OCI-LY3 (cell line): ENCODE measurements at regions not wholly inside any gene's neighbourhood (a gene's known extent, or its start where the extent isn't known, plus 50 kb on each side); places are given as distances from the start of the nearest gene placed in this dataset.

Source experiments
- H2AFZ ChIP-seq: fragments of 200-600, 300-600 bp; shearing (Covaris generic); 2 replicates; pipeline ENCODE4 v1.6.0; 2014; ENCODE audit warnings: antibody characterized with exemption, low read depth, low read length
- H3K27ac ChIP-seq: fragments of 200-600, 300-600 bp; sonication (generic); 2 replicates; pipeline ENCODE4 v1.5.1; 2014; ENCODE audit warnings: mild to moderate bottlenecking, low read length, moderate library complexity, mixed read lengths
- H3K27me3 ChIP-seq: fragments of 200-600, 300-600 bp; sonication (generic); 2 replicates; pipeline ENCODE4 v1.6.1; 2014; ENCODE audit warnings: low read depth, low read length, mixed read lengths
- H3K36me3 ChIP-seq: fragments of 200-600, 300-600 bp; sonication (generic); replicated peaks from 2 replicates; pipeline ENCODE3; 2014; ENCODE audit warnings: low read depth, low read length, mixed read lengths
- H3K4me1 ChIP-seq: fragments of 300-600, 200-600 bp; sonication (generic); 2 replicates; pipeline ENCODE4 v1.6.1; 2014; ENCODE audit warnings: low read length, mixed read lengths
- H3K4me2 ChIP-seq: fragments of 200-600, 300-600 bp; sonication (generic); 2 replicates; pipeline ENCODE4 v1.6.1; 2014; ENCODE audit warnings: low read length, mixed read lengths
- H3K4me3 ChIP-seq: fragments of 300-600, 200-600 bp; sonication (generic); 2 replicates; pipeline ENCODE4 v1.5.1; 2014; ENCODE audit warnings: antibody characterized with exemption, mild to moderate bottlenecking, low read length, moderate library complexity
- H3K79me2 ChIP-seq: fragments of 300-600, 200-600 bp; shearing (Covaris generic); 2 replicates; pipeline ENCODE4 v1.6.1; 2014; ENCODE audit warnings: mild to moderate bottlenecking, low read length, mixed read lengths
- H3K9ac ChIP-seq: fragments of 300-600, 200-600 bp; shearing (Covaris generic); 2 replicates; pipeline ENCODE4 v1.6.0; 2014; ENCODE audit warnings: mild to moderate bottlenecking, low read length, moderate library complexity
- H3K9me3 ChIP-seq: fragments of 200-600, 300-600 bp; shearing (Covaris generic); 2 replicates; pipeline ENCODE4 v1.6.1; 2014; ENCODE audit warnings: low read length, mixed read lengths; ENCODE audit not compliant: insufficient read depth
- H4K20me1 ChIP-seq: fragments of 200-600, 300-600 bp; sonication (generic); 2 replicates; pipeline ENCODE4 v1.6.1; 2016; ENCODE audit warnings: low read length, mixed read lengths; ENCODE audit not compliant: insufficient read depth
- EZH2phosphoT487 ChIP-seq: fragments of 200-600 bp; shearing (Covaris generic); IDR thresholded peaks from 2 replicates; pipeline ENCODE4 v1.6.1; 2018; ENCODE audit warnings: antibody characterized with exemption, mixed run types, low read depth
- TF ChIP-seq, protein P1 (sequence below): fragments of 200-600, 300-600 bp; sonication (generic); IDR thresholded peaks from 2 replicates; pipeline ENCODE4 v1.5.1; 2014; ENCODE audit warnings: antibody characterized with exemption, low read length, low read depth

DNA sequence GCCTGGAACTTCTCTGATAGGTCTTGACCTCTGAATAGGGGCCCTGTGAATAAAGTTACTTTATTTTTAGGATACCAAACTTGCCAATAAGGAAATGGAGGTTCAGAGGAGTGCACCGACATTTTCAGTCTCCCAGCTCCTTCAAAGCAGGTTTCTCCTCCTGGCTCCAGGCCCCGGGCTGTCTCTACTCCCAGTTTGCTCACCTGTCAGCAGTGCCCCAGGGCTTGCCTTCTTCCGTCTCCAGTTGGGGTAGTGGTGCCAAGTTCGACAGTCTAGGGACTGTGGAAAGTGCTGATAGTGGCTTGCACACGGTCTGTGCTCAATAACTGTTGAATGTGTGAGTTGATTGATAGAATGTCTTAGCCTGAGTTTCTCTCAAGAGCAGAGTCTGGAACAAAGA lies 149.2 kb downstream of the ACTL8 start:
- H3K9me3 ChIP-seq = no peaks in the 10 kb centered on the region
- no peaks in the 10 kb centered on the region for H3K27me3 ChIP-seq
- H3K4me2 ChIP-seq = no peak overlapping the region
- H4K20me1 ChIP-seq = no peaks in the 10 kb centered on the region
- no peaks in the 10 kb centered on the region for H3K79me2 ChIP-seq
- H3K4me3 ChIP-seq = no peak overlapping the region
- H3K36me3 ChIP-seq = no peaks in the 10 kb centered on the region
- H2AFZ ChIP-seq = no peak overlapping the region
- no peak overlapping the region for H3K27ac ChIP-seq
- no peaks in the 10 kb centered on the region for H3K4me1 ChIP-seq
- H3K9ac ChIP-seq = no peak overlapping the region
- no peak for TF ChIP-seq EZH2phosphoT487
- TF ChIP-seq, protein P1, sequence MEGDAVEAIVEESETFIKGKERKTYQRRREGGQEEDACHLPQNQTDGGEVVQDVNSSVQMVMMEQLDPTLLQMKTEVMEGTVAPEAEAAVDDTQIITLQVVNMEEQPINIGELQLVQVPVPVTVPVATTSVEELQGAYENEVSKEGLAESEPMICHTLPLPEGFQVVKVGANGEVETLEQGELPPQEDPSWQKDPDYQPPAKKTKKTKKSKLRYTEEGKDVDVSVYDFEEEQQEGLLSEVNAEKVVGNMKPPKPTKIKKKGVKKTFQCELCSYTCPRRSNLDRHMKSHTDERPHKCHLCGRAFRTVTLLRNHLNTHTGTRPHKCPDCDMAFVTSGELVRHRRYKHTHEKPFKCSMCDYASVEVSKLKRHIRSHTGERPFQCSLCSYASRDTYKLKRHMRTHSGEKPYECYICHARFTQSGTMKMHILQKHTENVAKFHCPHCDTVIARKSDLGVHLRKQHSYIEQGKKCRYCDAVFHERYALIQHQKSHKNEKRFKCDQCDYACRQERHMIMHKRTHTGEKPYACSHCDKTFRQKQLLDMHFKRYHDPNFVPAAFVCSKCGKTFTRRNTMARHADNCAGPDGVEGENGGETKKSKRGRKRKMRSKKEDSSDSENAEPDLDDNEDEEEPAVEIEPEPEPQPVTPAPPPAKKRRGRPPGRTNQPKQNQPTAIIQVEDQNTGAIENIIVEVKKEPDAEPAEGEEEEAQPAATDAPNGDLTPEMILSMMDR = no peak

DNA sequence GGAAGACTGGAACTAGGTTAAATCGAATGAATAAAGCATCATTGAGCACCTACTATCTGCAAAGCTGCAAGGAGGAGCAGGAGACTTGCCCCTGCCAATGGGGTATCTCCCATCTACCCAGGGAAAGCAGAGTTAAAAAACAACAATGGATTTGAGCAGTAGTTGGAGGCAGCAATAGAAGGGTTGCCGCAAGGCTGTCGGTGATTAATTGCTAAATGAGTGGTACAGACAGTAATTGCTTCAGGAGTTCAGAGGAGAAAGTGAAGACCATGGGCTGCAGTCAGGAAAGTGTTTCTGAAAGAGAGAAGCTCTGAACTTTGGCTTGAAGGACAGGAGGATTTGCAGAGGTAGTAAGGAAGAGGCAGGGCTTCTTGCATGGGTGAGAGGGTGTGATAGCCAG lies 152.9 kb downstream of the ACTL8 start:
- H3K9me3 ChIP-seq = no peaks in the 10 kb centered on the region
- no peaks in the 10 kb centered on the region for H3K27me3 ChIP-seq
- no peaks in the 10 kb centered on the region for H4K20me1 ChIP-seq
- no peak overlapping the region for H3K27ac ChIP-seq
- no peaks in the 10 kb centered on the region for H3K4me1 ChIP-seq
- no peak overlapping the region for H3K9ac ChIP-seq
- TF ChIP-seq, protein P1 = no peak
- TF ChIP-seq EZH2phosphoT487 = no peak
- H3K79me2 ChIP-seq = no peaks in the 10 kb centered on the region
- H2AFZ ChIP-seq = no peak overlapping the region
- H3K4me2 ChIP-seq = no peak overlapping the region
- H3K4me3 ChIP-seq = no peak overlapping the region
- no peaks in the 10 kb centered on the region for H3K36me3 ChIP-seq

DNA sequence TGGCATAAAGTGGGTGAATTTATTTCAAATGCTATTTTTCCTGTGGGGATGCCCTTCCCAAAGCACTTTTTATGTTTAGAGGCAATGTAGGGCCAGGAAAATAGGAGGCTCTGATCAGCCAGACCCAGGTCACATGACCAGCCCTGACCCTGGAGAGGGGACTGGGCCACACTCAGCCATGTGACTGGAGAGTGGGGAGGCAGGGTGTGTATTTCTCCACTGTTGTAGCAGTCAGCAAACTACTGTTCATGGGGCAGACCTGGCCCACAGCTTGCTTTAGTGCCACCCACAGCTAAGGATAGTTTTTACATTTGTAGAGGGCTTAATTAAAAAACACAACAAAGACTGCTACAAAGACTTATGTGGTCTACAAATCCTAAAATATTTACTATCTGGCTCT lies 153.8 kb downstream of the ACTL8 start:
- H3K79me2 ChIP-seq = no peaks in the 10 kb centered on the region
- H2AFZ ChIP-seq = no peak overlapping the region
- H3K4me2 ChIP-seq = no peak overlapping the region
- H4K20me1 ChIP-seq = no peaks in the 10 kb centered on the region
- H3K27me3 ChIP-seq = no peaks in the 10 kb centered on the region
- TF ChIP-seq, protein P1 = no peak
- TF ChIP-seq EZH2phosphoT487 = no peak
- no peak overlapping the region for H3K9ac ChIP-seq
- H3K9me3 ChIP-seq = no peaks in the 10 kb centered on the region
- H3K4me3 ChIP-seq = no peak overlapping the region
- no peaks in the 10 kb centered on the region for H3K4me1 ChIP-seq
- H3K27ac ChIP-seq = no peak overlapping the region
- no peaks in the 10 kb centered on the region for H3K36me3 ChIP-seq

DNA sequence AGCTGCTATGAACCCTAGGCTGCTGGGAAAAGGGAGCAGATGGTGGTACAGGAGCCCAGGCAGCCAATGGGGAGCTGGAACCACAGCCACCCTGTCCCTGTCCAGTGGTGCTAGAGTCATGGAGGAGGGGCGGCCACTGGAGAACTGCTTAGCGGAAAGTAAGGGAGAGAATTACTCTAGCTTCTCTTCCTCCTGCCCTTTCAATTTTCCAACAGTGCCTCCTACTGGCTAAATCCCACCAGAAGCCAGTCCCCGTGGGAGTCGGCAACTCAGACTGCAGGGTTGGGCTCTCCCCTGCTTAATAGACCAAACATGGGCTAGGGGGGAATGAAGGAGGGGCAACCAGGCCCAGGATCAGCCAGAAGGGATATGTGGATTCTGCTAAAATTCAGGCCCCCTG lies 154.5 kb downstream of the ACTL8 start:
- Histone ChIP-seq H3K27me3 (no peaks in the 10 kb centered on the region), H3K9ac (no peak overlapping the region), H3K27ac (no peak overlapping the region), H3K4me1 (no peaks in the 10 kb centered on the region), H3K9me3 (no peaks in the 10 kb centered on the region), H3K4me3 (no peak overlapping the region), H3K4me2 (no peak overlapping the region), H4K20me1 (no peaks in the 10 kb centered on the region), H3K79me2 (no peaks in the 10 kb centered on the region), H3K36me3 (no peaks in the 10 kb centered on the region), H2AFZ (no peak overlapping the region)
- TF ChIP-seq, protein P1 = no peak
